IPS DF 4.7 (cell line): ENCODE measurements at regions not wholly inside any gene's neighbourhood (a gene's known extent, or its start where the extent isn't known, plus 50 kb on each side); places are given as distances from the start of the nearest gene placed in this dataset.
"Not testable (repeated sequence)": the region's sequence is repeated elsewhere in the genome, so short reads cannot be mapped to it uniquely, and the experiment has no call there.

Experiments used
- DNase-seq: peaks from one replicate; pipeline ENCODE4 v3.0.0-alpha.2; 2013; ENCODE audit warnings: low spot score; ENCODE audit errors: extremely low read depth

DNA sequence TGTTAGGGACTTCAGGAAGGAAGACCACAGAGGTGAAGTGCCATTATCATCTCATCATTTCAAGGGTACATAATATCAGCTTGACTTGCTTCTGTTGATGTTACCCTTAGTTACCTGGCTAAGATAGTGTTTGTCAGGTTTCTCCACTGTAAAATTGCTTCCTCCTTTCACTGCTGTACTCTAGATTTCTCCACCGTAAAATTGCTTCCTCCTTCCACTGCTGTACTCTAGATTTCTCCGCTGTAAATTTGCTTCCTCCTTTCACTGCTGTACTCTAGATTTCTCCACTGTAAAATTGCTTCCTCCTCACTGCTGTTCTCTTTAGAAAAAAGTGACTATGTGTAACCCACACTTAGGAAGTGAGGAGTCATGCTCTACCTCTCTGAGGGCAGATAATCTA lies 1460.3 kb downstream of the SUCLG1 start:
- no peak for DNase-seq

DNA sequence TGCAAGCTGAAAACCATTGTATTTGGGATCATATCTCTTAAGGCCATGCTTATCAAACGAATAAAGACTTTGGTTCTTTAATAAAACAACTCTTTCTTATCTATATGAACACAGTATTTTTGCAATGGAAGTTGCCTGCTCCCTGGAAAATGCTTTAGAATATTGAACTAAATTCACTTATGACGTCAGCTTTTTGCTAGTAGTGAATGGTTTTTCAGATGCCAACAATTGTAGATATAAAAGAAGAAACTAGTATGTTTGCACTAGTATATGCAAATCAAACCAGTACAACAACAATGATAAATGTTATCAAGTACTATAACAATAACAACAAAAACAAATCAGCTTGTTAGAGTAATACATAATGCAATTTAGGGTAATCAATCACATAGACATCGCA lies 1462.9 kb downstream of the SUCLG1 start:
- DNase-seq, result no peak

DNA sequence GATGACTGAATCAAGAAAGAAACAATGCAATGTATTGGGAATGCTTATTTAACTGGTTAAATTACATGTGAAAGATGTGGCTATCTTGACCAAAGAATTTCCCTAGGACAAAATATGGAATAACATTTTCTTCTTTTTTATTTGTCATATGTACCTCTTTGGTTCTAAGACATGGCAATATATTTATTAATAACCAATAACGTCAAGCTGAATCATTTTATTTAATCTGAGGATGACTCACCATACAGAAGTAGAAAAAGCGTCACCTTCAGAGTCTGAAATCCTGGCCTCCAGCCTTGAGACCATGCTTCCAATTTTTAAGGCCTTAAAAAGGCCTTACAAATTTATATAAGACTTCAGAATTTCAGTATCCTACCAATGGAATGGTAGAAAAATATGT lies 1464.9 kb downstream of the SUCLG1 start:
- no peak for DNase-seq

DNA sequence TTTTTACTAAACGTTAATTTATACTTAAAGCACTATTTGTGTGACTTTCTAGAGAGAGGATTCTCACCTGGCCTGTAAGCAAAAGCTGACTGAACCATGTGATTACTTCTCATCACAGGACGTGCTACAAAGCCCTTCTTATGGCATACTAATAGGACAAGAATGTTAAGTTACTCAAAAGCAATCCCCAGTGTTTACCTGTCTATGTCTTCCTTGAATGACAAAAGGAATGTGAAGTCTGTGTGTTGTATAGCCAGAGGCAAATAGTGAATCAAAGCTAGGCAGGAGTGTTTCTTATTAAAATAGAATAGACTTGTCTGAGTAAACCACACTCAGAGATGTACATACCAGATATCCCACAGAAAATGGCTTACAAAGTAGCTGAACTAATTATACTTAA lies 1465.5 kb downstream of the SUCLG1 start:
- DNase-seq, result no peak

DNA sequence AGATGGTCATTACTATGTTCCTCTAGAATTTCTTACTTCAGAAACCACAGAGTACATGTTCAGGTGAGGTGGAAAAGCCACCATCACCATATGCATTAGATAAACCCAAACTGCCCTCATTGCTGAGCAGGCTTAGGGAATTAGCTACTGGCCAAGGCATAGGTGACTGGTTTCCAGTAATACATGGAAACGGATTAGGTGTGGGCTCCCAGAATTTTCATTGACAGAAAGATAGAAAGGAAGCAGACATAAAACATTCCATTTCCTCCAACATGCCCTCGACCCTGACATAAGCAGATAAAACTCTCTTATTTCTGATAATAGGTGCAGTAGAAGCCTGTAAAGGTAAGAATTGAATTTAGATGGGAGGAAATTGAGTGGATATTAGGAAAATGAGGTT lies 1466.1 kb downstream of the SUCLG1 start:
- DNase-seq, result no peak

DNA sequence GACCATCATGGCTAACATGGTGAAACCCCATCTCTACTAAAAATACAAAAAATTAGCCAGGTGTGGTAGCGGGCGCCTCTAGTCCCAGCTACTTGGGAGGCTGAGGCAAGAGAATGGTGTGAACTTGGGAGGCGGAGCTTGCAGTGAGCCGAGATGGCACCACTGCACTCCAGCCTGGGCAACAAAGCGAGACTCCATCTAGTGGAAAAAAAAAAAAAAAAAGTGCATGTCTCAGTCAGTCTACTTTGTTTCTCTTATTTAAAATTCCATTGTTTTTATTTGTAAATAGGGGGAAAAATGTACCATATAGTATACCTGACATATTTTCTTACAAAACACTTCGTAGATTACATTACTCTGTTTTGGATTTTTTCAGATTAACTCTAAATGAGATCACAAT lies 1471.4 kb downstream of the SUCLG1 start:
- not testable (repeated sequence) for DNase-seq

DNA sequence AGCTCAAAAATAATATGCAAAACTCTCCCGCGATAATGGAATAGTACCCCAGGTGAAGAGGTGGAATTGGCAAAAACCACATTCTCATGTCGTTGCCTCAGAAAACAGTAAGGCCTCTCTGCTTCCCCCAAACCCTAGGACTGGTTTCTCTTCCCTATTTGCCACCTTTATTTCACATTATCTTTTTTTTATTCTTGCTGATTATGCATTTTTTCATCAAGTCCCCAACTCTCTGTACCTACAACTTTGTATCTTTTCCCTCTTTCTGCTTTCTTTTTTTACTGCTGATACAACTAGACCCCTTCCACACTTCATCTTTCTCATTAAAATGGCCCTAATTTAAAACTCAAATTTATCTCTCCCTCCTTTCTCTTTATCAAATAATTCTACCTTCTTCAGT lies 1472.2 kb downstream of the SUCLG1 start:
- DNase-seq, result no peak

DNA sequence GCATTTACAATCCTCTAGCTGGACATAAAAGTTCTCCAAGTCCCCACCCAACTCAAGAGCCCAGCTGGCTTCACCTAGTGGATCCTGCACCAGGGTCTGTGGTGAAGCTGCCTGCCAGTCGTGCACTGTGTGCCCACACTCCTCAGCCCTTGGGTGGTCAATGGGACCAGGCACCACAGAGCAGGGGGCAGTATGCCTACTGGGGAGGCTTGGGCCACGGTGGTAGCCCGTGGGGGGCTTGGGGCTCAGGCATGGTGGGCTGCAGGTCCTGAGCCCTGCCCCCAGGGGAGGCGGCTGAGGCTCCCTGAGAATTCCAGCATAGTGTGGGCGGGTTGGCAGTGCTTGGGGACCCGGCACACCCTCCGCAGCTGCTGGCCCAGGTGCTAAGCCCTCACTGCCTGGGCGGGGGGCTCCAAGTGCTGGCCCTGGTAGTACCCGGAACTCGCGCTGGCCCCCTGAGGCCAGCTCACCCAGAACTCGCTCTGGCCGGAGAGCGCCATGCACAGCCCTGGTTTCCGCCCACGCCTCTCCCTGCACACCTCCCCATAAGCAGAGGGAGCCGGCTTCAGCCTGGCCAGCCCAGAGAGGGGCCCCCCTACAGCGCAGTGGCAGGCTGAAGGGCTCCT lies 1473.4 kb downstream of the SUCLG1 start:
- no peak for DNase-seq

DNA sequence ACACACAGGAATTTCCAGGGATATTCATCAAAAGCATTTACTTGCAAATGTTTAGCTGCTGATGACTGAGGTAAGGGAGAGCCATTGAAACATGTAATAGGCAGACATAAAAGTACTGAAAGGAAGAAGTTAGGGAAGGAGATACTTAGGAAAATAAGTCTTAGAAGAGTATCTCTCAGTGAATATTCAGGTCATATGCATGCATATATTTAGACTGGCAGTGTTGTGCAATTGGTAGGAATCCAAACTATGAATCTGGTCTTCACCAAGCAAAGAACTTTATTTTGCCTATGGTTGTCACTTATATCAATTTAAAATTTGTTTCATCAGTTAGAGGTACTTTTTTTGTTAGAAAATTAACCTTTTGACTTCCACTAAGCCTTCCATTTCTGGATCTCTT lies 1490.7 kb downstream of the SUCLG1 start:
- no peak for DNase-seq

DNA sequence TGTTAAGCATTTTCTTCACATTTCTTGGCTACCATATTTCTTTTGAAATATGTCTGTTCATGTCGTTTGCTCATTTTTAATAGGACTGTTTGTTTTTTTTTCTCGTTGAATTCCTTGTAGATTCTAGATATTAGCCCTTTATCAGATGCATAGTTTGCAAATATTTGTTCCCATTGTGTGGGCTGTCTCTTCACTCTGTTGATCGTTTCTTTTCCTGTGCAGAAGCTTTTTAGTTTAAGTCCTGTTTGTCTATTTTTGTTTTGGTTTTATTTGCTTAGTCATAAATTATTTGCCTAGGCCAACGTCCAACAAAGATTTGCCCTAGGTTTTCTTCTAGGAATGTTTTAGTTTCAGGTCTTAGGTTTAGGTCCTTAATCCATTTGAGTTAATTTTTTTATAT lies 1494.7 kb downstream of the SUCLG1 start:
- DNase-seq, result no peak

DNA sequence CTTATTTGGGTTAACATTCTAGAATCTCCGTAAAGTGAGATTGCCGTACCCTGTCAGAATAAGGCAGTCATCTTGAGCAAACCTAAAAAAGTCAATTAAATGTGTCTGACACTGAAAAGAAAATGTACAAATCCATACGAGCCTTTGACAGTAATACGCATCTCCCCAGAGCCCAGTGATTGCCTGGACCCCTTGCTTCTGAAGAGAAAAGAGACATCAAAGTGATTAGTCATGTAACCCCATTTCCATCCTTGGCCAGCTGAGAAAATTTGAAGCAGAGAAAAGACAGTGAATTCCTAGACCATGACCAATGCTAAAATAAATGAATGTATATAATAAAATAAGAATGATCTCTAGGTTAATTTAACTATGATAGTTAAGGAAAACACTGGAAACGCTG lies 1499.4 kb downstream of the SUCLG1 start:
- DNase-seq, result no peak

DNA sequence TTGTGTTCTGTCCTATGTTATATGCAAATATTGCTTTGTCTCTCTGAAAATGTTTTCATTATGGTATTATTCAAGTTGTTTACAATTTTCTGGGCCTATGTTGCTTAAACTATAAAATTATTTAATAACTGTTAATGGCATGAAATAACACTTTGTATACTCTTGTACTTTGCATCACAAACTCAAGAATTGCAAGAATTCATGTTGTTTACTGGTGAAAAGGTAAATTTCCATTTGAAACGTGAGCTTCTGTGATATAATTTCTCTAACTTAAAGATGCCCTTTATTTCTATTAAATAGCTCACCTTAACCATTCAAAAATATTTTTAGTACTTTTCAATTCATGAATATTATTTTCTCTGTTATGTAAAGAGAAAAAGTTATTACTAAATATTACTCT lies 1504.2 kb downstream of the SUCLG1 start:
- no peak for DNase-seq

DNA sequence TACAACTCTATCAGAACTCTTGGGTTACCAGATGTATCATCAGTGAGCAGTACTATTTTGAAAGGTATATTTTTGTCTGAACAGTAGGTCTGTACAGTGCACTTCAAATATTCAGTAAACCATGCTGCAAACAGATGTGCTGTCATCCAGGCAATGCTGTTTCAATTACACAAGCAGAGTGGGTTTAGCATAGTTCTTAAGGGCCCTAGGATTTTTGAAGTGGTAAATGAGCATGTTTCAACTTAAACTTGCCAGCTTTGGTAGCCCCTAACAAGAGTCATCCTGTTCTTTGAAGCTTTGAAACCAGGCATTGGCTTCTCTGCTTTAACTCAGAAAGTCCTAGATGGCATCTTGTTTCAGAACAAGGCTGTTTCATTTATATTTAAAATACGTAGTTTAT lies 1519.9 kb downstream of the SUCLG1 start:
- no peak for DNase-seq

DNA sequence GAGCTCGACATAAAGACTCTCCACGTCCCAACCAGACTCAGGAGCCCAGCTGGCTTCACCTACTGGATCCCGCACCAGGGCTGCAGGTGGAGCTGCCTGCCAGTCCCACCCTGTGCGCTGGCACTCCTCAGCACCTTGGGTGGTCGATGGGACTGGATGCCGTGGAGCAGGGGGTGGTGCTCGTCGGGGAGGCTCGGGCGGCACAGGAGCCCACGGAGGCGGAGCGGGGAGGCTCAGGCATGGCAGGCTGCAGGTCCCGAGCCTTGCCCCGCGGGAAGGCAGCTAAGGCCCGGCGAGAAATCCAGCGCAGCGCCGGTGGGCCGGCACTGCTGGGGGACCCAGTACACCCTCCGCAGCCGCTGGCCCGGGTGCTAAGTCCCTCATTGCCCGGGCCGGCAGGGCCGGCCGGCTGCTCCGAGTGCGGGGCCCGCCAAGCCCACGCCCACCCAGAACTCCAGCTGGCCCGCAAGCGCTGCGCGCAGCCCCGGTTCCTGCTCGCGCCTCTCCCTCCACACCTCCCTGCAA lies 1520.7 kb downstream of the SUCLG1 start:
- not testable (repeated sequence) for DNase-seq

DNA sequence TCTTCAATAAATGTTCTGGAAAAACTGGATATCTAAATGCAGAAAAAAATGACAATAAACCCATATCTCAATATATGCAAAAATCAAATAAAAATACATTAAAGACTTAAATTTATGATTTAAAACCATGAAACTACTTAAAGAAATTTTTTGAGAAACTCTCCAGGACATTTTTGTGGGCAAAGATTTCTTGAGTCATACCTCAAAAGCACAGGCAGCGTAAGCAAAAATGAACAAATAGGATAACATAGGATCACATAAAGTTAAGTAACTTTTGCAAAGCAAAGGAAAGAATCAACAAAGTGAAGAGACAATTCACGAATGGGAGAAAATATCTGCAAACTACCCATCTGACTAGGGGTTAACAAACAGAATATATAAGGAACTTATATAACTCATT lies 1545.5 kb downstream of the SUCLG1 start:
- no peak for DNase-seq

DNA sequence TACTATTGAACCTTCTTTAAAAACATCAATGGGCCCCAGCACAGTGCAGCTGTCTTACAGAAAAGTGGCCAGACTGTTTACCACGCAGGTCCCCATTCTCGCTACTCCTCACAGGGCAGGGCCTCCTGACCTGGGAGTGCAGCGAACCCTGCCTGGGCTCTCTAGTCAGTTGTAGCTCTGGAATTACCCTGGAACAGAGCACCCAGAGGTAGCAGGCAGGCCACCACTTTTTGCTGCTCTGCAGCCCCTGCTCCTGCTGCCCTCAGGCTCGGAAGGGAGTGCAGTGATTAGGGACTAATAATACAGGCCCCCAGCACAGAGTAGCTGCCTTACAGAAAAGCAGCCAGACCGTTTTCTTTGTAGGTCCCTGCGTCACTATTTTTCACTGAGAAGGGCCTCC lies 1563.0 kb downstream of the SUCLG1 start:
- no peak for DNase-seq

DNA sequence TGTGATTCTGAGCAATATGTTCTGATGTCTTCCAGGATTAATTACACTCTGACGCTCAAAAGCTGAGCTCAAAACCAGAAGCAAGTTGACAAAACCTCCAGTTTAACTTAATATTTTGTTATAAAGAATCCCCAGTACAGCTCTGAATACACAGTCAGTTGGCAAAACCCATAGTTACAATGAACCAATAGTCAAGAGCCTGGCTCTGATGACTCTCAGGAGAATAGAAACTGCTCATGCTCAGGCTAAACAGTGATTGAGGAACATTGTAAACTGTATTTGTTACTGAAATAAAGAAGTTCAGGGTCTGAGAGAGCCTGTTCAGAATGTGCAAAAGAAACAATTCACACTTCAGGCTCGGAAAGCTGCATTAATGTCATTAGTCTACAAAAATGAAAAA lies 1565.9 kb downstream of the SUCLG1 start:
- DNase-seq, result no peak

DNA sequence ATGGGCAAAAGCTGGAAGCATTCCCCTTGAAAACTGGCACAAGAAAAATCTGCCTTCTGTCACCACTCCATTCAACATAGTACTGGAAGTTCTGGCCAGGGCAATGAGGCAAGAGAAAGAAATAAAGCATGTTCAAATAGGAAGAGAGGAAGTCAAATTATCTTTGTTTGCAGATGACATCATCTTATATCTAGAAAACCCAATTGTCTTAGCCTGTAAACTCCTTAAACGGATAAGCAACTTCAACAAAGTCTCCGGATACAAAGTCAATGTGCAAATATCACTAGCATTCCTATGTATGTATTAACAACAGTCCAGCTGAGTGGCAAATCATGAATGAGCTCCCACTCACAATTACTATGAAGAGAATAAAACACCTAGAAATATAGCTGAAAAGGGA lies 1579.3 kb downstream of the SUCLG1 start:
- DNase-seq, result no peak

DNA sequence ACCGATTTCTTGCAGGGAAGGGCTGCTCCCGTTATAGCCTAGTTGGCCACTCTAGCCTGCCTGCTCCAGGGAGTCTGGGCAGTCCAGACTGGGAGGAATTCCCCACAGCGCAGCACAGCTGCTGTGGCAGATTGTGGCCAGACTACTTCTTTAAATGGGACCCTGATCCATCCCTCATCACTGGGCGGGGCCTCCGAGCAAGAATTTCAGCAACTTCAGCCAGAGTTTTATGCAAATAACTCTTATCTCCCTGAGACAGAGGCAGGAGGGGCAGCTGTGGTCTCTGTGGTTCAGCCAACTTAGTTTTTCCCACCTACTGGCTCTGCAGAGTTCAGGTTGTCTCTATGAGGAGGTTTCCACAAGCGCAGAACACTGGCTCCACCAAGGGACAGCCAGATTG lies 1583.2 kb downstream of the SUCLG1 start:
- DNase-seq, result no peak

DNA sequence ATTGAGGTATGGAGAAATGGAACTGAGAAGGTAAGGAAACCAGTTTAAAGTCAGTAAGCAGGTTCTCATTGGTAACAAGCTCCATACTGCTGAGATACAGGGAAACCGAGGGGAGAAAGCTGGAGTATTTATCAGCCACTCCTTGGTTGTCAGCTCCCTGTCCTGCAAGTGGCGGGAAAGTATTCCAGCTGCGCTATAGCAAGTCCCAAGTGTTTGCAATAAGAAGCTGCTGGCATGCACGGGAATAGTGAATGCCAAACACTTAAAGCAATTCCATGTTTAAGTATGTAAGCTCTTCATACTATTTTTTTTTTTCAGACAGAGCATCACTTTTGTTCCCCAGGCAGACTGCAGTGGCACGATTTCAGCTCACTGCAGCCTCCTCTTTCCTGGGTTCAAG lies 1601.1 kb downstream of the SUCLG1 start:
- DNase-seq, result no peak

DNA sequence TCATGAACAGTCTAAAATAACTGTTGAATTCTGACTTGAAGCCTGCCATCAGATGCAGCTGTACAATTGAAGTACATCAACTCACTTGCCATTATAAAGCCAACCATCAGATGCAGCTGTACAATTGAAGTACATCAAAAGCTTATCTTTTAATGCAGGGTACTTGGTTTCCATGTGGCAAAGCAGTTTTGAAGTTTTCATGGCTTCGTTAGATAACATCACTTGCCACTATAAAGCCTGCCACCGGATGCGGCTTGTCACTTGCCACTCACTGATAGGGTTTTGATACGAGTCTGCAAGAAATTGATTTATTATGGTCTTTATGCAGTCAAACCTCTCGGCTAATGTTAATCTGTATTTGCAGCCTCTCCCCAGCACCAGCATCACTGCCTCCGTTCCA lies 1605.8 kb downstream of the SUCLG1 start:
- DNase-seq, result no peak

DNA sequence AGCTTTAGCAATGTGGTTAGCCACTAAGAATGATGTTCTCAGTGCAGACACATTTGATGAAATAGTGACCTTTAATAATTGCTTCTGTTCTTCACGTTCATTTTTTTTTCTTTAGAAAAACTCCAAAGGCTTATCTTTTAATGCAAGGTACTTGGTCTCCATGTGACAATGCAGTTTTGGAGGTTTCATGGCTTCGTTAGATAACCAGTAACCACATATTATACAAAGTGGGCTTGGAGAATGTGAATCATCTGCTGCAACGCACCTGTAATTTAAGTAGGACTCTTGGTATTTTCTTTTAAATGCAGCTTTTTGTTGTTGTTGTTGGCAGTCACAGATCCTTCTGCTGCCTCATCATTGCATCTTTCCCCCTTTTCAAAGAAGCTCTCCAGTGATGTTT lies 1606.3 kb downstream of the SUCLG1 start:
- no peak for DNase-seq

DNA sequence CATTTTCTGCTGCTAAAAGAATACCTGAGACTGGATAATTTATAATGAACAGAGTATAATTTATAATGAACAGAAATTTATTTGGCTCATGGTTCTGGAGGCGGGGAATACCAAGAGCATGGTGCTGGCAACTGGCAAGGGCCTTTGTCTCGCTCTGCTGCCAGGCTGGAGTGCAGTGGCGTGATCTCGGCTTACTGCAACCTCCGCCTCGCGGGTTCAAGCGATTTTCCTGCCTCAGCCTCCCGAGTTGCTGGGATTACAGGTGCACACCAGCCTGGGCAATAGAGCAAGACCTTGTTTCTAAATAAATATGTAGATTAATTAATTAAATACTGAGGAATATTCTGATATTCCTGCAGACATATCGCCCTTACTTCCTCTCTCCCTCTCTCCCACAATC lies 1610.8 kb downstream of the SUCLG1 start:
- DNase-seq, result no peak

DNA sequence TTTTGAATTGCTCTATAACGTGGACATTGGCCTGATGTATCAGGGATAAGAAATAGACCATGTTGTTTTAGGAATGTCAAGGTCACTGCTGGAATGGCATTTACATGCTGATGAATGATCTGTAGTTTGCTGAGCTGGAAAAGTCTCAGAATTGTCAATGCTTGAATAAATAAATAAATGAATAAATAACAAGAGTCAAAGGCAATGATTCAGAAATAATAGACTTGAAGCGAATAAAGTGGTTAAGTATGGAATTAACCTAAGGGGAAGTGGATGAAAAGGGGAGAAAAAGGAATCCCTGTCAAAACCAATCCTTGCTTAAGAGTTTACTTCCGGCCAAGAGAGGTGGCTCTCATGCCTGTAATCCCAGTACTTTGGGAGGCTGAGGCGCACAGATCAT lies 1620.0 kb downstream of the SUCLG1 start:
- no peak for DNase-seq
